ENCODE measurements at regions not wholly inside any gene's neighbourhood (a gene's known extent, or its start where the extent isn't known, plus 50 kb on each side); places are given as distances from the start of the nearest gene placed in this dataset.

DNA sequence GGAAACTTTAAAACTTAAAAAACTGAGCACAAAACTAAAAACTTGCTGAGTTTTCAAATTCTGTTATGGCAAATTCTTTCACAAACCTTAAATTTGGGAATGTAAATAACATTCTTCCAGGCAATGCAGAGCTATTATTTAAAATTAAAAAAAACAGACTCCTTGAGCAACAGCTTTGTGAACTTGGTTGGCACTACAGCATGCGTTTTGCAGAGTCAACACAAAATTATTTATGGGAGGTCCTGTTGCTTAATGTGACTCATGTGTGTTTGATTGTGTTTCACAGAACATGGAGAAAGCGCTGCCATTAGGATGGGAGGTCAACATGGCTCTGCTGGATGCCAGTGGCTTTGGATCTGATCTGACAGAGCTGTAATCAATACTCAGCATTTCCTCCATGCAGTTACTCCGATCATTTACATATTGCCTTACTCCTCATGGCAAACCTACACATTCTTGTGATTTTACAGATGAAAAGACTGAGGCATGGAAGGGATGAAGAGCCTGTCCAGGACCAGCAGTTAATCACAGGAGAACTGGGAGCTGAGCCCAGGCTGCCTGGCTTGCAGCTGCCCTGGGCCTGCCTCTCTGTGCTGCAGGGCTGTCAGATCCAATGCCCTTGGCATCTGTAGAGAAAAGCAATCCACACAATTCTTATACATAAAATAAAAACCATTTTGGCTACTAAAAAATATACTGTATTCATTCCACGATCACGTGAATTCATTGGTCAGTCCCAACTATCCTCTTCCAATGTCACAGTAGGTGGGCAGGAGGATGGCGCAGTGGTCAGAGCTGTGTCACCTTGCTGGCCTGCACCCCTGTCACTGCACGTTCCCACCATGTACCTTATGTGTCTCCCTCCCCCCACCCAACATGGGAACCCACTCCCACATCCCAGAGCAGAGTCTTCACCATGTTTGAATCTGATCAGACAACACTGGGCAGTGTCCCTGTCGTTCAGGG is 200.9 kb downstream of the CXCL12 start:
- no peak overlapping the region for H3K4me3 ChIP-seq (ENCODE audit: low read depth, low read length)
- TF ChIP-seq, protein P1, sequence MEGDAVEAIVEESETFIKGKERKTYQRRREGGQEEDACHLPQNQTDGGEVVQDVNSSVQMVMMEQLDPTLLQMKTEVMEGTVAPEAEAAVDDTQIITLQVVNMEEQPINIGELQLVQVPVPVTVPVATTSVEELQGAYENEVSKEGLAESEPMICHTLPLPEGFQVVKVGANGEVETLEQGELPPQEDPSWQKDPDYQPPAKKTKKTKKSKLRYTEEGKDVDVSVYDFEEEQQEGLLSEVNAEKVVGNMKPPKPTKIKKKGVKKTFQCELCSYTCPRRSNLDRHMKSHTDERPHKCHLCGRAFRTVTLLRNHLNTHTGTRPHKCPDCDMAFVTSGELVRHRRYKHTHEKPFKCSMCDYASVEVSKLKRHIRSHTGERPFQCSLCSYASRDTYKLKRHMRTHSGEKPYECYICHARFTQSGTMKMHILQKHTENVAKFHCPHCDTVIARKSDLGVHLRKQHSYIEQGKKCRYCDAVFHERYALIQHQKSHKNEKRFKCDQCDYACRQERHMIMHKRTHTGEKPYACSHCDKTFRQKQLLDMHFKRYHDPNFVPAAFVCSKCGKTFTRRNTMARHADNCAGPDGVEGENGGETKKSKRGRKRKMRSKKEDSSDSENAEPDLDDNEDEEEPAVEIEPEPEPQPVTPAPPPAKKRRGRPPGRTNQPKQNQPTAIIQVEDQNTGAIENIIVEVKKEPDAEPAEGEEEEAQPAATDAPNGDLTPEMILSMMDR (IDR thresholded peaks at IDR 0.05; ENCODE audit: insufficient read depth, low read length, poor library complexity, severe bottlenecking), result no peak
- no peaks in the 10 kb centered on the region for H3K27me3 ChIP-seq (ENCODE audit: control insufficient read depth, insufficient read depth, low read length)
- no peaks in the 10 kb centered on the region for H3K36me3 ChIP-seq (ENCODE audit: control insufficient read depth, insufficient read depth, low read length)
- DNase-seq (ENCODE audit: low read depth), result no peak

DNA sequence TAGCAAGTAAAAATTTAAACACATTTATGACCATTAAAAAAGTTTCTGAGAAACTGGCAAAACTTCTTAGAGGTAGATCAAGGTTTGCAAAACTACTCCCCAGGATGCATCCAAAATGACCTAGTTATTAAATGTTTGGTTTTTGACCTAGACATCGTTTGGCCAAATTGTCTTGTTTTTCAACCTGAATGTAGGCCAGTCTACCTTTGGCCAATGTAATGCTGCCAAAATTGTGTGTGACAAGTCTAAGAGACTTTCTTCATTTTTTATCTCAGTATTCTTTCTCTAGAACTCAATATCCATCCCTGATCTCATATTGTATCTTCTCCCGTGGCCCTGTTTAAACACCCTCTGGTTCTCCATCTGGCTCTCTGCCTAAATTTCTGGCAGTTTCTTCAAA is 202.0 kb downstream of the CXCL12 start:
- Histone ChIP-seq H3K36me3 (ENCODE audit: control insufficient read depth, insufficient read depth, low read length) (no peaks in the 10 kb centered on the region), H3K4me3 (ENCODE audit: low read depth, low read length) (no peak overlapping the region), H3K27me3 (ENCODE audit: control insufficient read depth, insufficient read depth, low read length) (no peaks in the 10 kb centered on the region)
- TF ChIP-seq, protein P1 (IDR thresholded peaks at IDR 0.05; ENCODE audit: insufficient read depth, low read length, poor library complexity, severe bottlenecking), result no peak
- no peak for DNase-seq (ENCODE audit: low read depth)

DNA sequence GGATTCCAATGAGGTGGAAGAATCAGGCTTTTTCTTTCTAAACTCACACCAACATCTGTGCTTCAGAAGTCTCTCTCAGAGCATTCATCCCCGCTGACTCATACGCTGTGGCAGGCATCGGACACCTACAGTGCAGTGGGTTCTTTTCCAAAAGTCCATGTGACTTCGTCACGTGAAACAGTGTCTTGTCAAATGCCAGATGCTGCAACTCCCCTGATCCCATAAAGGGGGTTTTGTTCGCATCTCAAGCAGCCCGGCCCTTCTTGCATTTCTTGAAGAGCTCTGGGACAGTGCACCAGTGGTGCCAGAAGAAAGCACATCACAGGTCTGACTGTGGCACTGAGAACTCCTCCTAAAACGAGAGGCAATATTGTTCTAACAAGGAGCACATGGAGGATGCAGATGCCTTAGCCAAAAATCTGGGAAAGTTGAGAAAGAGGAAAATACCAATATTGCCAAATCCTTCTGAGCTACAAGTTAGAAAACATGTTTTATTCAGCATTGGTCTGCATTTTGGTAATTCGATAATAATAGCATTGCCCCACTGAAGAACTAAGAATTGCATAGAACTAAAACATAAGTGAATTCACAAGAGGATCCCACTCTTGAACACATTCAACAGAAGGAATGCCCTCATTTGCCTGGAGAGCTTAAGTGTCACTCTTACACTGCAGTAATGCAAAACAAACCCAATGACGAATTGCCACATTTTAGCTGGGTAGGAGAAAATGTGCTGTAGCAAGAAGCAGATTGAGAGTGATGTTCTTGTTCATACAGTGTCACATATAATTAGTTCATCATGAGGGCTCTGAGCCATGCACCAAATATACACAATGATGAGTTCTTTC is 204.4 kb downstream of the CXCL12 start:
- TF ChIP-seq, protein P1 (IDR thresholded peaks at IDR 0.05; ENCODE audit: insufficient read depth, low read length, poor library complexity, severe bottlenecking), result no peak
- no peak overlapping the region for H3K4me3 ChIP-seq (ENCODE audit: low read depth, low read length)
- H3K27me3 ChIP-seq (ENCODE audit: control insufficient read depth, insufficient read depth, low read length), result peaks cover 2% of the 10 kb centered on the region
- no peak for DNase-seq (ENCODE audit: low read depth)
- H3K36me3 ChIP-seq (ENCODE audit: control insufficient read depth, insufficient read depth, low read length), result no peaks in the 10 kb centered on the region

DNA sequence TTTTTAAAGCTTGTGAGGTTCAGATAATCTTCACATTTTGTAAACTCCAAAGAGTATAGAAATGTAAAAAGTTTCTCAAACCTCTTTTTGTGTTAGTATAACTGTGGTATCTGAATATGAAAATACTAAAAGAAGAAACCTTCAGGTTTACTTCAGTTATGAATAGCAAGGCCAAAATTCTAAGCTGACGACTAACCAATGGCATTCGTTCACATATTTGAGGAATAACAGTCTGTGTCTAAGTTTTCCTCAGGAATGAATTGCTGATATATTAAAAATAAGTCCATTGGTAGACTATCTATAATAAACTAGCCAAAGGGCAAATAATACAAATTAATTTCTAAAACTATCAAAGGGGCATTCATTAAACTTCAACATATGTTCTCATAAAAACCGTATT is 206.0 kb downstream of the CXCL12 start:
- no peak for DNase-seq (ENCODE audit: low read depth)
- Histone ChIP-seq H3K4me3 (ENCODE audit: low read depth, low read length) (no peak overlapping the region), H3K36me3 (ENCODE audit: control insufficient read depth, insufficient read depth, low read length) (no peaks in the 10 kb centered on the region), H3K27me3 (ENCODE audit: control insufficient read depth, insufficient read depth, low read length) (peaks cover 4% of the 10 kb centered on the region)
- TF ChIP-seq, protein P1 (IDR thresholded peaks at IDR 0.05; ENCODE audit: insufficient read depth, low read length, poor library complexity, severe bottlenecking), result no peak

DNA sequence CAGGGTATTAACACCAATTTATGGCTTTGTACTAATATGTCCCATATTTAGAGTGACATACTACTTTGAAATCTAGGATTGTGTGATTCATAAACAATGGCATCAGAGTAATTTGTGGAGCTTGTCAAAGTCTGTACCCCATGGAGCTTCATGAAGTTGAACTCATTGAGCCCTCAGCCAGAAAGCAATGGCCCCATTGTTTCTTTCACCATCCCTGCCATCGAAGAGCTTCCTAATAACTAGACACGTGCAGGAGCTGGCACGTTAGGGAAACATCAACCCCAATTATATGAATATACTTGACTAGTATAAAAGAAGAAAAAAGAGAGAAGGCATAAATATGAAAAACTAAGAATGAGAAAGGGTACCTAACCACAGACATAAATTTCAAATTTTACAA is 206.6 kb downstream of the CXCL12 start:
- peaks cover 4% of the 10 kb centered on the region for H3K27me3 ChIP-seq (ENCODE audit: control insufficient read depth, insufficient read depth, low read length)
- H3K4me3 ChIP-seq (ENCODE audit: low read depth, low read length), result no peak overlapping the region
- no peaks in the 10 kb centered on the region for H3K36me3 ChIP-seq (ENCODE audit: control insufficient read depth, insufficient read depth, low read length)
- TF ChIP-seq, protein P1 (IDR thresholded peaks at IDR 0.05; ENCODE audit: insufficient read depth, low read length, poor library complexity, severe bottlenecking), result no peak
- no peak for DNase-seq (ENCODE audit: low read depth)

Data from kidney epithelial cell (primary cell).